ENCODE measurements at regions not wholly inside any gene's neighbourhood (a gene's known extent, or its start where the extent isn't known, plus 50 kb on each side); places are given as distances from the start of the nearest gene placed in this dataset.

DNA sequence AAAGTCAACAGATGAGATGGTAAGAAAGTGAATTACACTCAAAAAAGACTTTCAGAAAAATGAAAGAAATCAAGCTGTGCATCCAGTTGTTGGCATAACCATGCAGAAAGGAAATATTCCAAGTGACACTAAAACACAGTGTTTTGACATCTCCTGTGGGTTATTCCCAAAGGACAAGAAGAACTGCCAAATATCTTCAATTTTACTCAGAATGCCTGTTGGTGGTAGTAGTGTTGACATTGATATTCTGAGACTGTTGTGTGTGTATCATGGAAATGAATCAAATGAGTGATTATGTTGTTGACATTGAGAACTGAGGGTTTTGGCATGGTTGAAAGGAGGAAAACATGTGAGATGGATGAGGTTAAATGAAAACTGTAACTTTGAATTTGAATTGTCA, 196.9 kb downstream of the SH2D4B start (continued):
- TF ChIP-seq, protein P1, sequence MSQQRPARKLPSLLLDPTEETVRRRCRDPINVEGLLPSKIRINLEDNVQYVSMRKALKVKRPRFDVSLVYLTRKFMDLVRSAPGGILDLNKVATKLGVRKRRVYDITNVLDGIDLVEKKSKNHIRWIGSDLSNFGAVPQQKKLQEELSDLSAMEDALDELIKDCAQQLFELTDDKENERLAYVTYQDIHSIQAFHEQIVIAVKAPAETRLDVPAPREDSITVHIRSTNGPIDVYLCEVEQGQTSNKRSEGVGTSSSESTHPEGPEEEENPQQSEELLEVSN (IDR thresholded peaks at IDR 0.05) = no peak
